ENCODE measurements at regions not wholly inside any gene's neighbourhood (a gene's known extent, or its start where the extent isn't known, plus 50 kb on each side); places are given as distances from the start of the nearest gene placed in this dataset.

GRCh38 chr9:36728651-36729520 lies 156.2 kb downstream of the MELK start:
- peak; percentile 7 for DNase-seq (ENCODE audit: low read depth)
- peak; percentile 92 for TF ChIP-seq CTCF (conservative IDR thresholded peaks at IDR 0.05; ENCODE audit: low read depth, low read length)
- no peak overlapping the region for H3K4me3 ChIP-seq (ENCODE audit: low read depth, low read length)

- TF ChIP-seq CTCF (conservative IDR thresholded peaks at IDR 0.05; ENCODE audit: low read depth, low read length): no peak
Measured at GRCh38 chr9:36729906-36730305, 157.2 kb downstream of the MELK start.

GRCh38 chr9:36730414-36730813 lies 157.7 kb downstream of the MELK start:
- TF ChIP-seq CTCF (conservative IDR thresholded peaks at IDR 0.05; ENCODE audit: low read depth, low read length): no peak
- no peak overlapping the region for H3K4me3 ChIP-seq (ENCODE audit: low read depth, low read length)
- no peak for DNase-seq (ENCODE audit: low read depth)

More at GRCh38 chr9:36729906-36730305, 157.2 kb downstream of the MELK start:
- H3K4me3 ChIP-seq (ENCODE audit: low read depth, low read length): no peak overlapping the region
- no peak for DNase-seq (ENCODE audit: low read depth)

- no peak for TF ChIP-seq CTCF (conservative IDR thresholded peaks at IDR 0.05; ENCODE audit: low read depth, low read length)
- no peak for DNase-seq (ENCODE audit: low read depth)
- H3K4me3 ChIP-seq (ENCODE audit: low read depth, low read length): no peak overlapping the region
Measured at GRCh38 chr9:36731068-36731956, 158.6 kb downstream of the MELK start.

GRCh38 chr9:36734737-36735136 lies 162.0 kb downstream of the MELK start:
- no peak overlapping the region for H3K4me3 ChIP-seq (ENCODE audit: low read depth, low read length)
- no peak for TF ChIP-seq CTCF (conservative IDR thresholded peaks at IDR 0.05; ENCODE audit: low read depth, low read length)
- DNase-seq (ENCODE audit: low read depth): no peak

GRCh38 chr9:36736648-36737047 lies 164.0 kb downstream of the MELK start:
- H3K4me3 ChIP-seq (ENCODE audit: low read depth, low read length): no peak overlapping the region
- no peak for DNase-seq (ENCODE audit: low read depth)
- TF ChIP-seq CTCF (conservative IDR thresholded peaks at IDR 0.05; ENCODE audit: low read depth, low read length): no peak

All from epithelial cell of proximal tubule (primary cell).